ENCODE measurements at regions not wholly inside any gene's neighbourhood (a gene's known extent, or its start where the extent isn't known, plus 50 kb on each side); places are given as distances from the start of the nearest gene placed in this dataset.

DNA sequence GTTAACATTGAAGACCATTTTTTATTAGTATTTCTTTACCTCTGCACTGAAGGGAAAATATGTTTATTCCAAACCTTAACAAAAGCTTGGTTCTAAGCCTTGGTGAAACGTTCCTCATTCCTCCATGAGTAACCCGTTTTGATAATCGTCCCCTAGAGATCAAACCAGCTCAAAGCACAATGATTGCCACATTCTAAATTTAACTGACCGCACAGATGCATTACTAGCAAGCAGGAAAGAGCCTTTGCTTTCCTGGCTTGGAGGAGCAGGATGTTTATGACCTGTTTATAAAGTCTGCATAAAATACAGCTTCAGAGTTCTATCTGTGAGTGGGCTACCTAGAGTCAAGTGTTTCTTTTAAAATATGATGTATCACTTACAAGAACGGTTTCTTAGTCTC, 193.8 kb downstream of the TMEM114 start:
- TF ChIP-seq EP300 (IDR thresholded peaks at IDR 0.05; ENCODE audit: borderline replicate concordance) (no peak), MAX (IDR thresholded peaks at IDR 0.05) (no peak), REST (IDR thresholded peaks at IDR 0.05; ENCODE audit: low read depth) (no peak), RAD21 (IDR thresholded peaks at IDR 0.05; ENCODE audit: low read depth) (no peak), CREB1 (IDR thresholded peaks at IDR 0.05; ENCODE audit: low read depth) (no peak), YY1 (IDR thresholded peaks at IDR 0.05; ENCODE audit: low read depth) (no peak)

All from Ishikawa (cell line).